GM13977 (cell line): ENCODE measurements at regions not wholly inside any gene's neighbourhood (a gene's known extent, or its start where the extent isn't known, plus 50 kb on each side); places are given as distances from the start of the nearest gene placed in this dataset.

Source experiments
- DNase-seq: peaks from one replicate; pipeline ENCODE4 v3.0.0; 2012; ENCODE audit warnings: low spot score
- in situ Hi-C: fragments of 300-500 bp; cut with MboI; formaldehyde crosslinking; loops from one replicate; pipeline ENCODE4 v1.12.0; 2022; ENCODE audit warnings: low sequenced_read_pairs, low pct_unique_long_range_greater_than_20kb, mixed read lengths, inconsistent platforms; ENCODE audit not compliant: unreplicated experiment
- TF ChIP-seq, protein P1 (sequence below): IDR thresholded peaks from 2 replicates; pipeline ENCODE4 v1.5.1; 2012; ENCODE audit warnings: mild to moderate bottlenecking, control low read depth; ENCODE audit not compliant: insufficient read depth; ENCODE audit errors: extremely low read depth, missing control alignments

GRCh38 chr4:123744664-123745290 is 348.2 kb downstream of the SPRY1 start:
- TF ChIP-seq, protein P1, sequence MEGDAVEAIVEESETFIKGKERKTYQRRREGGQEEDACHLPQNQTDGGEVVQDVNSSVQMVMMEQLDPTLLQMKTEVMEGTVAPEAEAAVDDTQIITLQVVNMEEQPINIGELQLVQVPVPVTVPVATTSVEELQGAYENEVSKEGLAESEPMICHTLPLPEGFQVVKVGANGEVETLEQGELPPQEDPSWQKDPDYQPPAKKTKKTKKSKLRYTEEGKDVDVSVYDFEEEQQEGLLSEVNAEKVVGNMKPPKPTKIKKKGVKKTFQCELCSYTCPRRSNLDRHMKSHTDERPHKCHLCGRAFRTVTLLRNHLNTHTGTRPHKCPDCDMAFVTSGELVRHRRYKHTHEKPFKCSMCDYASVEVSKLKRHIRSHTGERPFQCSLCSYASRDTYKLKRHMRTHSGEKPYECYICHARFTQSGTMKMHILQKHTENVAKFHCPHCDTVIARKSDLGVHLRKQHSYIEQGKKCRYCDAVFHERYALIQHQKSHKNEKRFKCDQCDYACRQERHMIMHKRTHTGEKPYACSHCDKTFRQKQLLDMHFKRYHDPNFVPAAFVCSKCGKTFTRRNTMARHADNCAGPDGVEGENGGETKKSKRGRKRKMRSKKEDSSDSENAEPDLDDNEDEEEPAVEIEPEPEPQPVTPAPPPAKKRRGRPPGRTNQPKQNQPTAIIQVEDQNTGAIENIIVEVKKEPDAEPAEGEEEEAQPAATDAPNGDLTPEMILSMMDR, result no peak
- no peak for DNase-seq
- in situ Hi-C loops, result no loop called here

DNA sequence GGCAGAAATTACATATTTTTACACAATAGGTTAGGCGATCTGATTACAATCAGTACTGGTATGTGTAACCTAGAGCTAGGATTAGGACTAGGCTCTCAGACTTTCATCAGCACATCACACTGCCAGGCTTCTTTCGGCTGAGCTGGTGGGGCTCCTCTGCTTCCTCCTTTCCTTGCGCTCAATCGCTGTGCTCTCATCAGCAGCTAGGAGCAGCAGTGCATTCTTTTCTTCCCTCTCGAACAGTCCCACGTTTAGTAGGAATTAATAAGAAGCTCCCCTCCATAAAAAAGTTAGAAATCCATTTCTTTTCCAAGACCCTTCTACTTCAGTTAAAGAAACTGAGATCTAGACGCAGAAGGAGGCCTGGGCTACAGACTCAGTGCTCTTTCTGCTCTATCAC is 350.4 kb downstream of the SPRY1 start:
- DNase-seq, result no peak
- in situ Hi-C loops, result no loop called here
- TF ChIP-seq, protein P1, result no peak

- no peak for DNase-seq
- in situ Hi-C loops, result no loop called here
- TF ChIP-seq, protein P1, result no peak
Observed at GRCh38 chr4:123748806-123749205, 352.2 kb downstream of the SPRY1 start.

DNA sequence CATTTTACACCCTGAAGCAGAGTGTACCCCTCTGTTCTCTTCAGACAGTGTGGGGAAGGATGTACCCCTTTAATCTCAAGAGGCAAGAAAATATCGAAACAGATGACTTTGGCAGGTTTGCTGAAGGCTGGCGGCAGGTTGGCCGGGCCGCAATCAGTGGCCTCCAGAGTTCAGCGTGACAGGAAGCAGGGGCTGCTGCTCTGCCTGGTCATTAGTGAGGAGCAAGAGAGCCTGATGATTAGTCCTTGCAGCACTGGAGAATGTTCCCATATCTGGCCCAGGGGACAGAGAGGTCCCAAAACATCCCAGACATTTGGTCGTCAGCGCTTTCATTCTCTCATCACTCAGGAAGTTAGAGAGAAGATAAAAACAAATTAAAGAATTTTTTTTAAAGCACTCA is 352.8 kb downstream of the SPRY1 start:
- no peak for DNase-seq
- in situ Hi-C loops, result no loop called here
- TF ChIP-seq, protein P1, result no peak

GRCh38 chr4:123750044-123750443 is 353.4 kb downstream of the SPRY1 start:
- DNase-seq, result no peak
- TF ChIP-seq, protein P1, result no peak
- in situ Hi-C loops, result loop anchor here (25.0 kb wide), 1 partner anchor 512 kb away; no protein-coding TSS in a partner anchor

DNA sequence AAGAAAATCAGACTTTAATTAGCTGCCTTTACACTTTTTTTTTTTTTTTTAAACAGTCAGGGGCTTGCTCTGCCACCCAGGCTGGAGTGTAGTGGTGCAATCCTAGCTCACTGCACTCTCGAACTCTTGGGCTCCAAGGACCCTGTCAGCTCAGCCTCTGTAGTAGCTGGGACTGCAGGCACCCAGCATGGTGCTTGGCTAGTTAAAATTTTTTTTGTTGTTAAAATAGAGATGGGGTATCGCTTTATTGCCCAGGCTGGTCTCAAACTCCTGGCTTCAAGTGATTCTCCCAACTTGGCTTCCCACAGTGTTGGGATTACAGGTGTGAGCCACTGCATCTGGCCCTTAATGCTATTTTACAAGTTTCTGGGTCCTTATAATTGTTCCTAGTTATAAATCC is 359.1 kb downstream of the SPRY1 start:
- in situ Hi-C loops, result loop anchor here (25.0 kb wide), 1 partner anchor 507 kb away; no protein-coding TSS in a partner anchor
- TF ChIP-seq, protein P1, result no peak

More for the DNA sequence above, 359.1 kb downstream of the SPRY1 start:
- DNase-seq, result no peak
